Panc1 (cell line): ENCODE measurements at regions not wholly inside any gene's neighbourhood (a gene's known extent, or its start where the extent isn't known, plus 50 kb on each side); places are given as distances from the start of the nearest gene placed in this dataset.

Source experiments
- ATAC-seq: fragments of 200-7000 bp; cut with Tn5 transposase; 2 replicates; pipeline ENCODE4 v1.9.1; 2020; ENCODE audit warnings: mild to moderate bottlenecking, moderate library complexity
- BruUV-seq: library from RNA; stranded (reverse); fragments of 400-500 nt; replicated peaks from 2 replicates; lab custom pipeline; 2021; lab: Mats Ljungman, UMichigan
- CTCF ChIA-PET: fragments of 300-600 bp; sonication (Branson Sonifier 250); formaldehyde crosslinking; loops from one replicate; lab custom pipeline; 2022; ENCODE audit warnings: antibody characterized with exemption; lab: Charles Lee
- POLR2A ChIA-PET: fragments of 300-600 bp; sonication (Branson Sonifier 250); formaldehyde crosslinking; loops from one replicate; lab custom pipeline; 2022; ENCODE audit warnings: antibody characterized with exemption; lab: Charles Lee
- DNase-seq: peaks from one replicate; pipeline ENCODE4 v3.0.0-alpha.2; 2010; ENCODE audit warnings: low read depth, low spot score
- H3K27ac ChIP-seq: 2 replicates; pipeline ENCODE4 v1.5.1; 2011; ENCODE audit warnings: mild to moderate bottlenecking, low read length, inconsistent platforms
- H3K27me3 ChIP-seq: fragments of 200-500 bp; sonication (Bioruptor generic); 2 replicates; pipeline ENCODE4 v1.6.0; 2014; ENCODE audit warnings: low read length, inconsistent platforms; ENCODE audit not compliant: control insufficient read depth, insufficient read depth
- H3K36me3 ChIP-seq: fragments of 200-500 bp; sonication (Bioruptor generic); 2 replicates; pipeline ENCODE4 v1.5.1; 2014; ENCODE audit warnings: inconsistent platforms, mild to moderate bottlenecking, low read length, moderate library complexity; ENCODE audit not compliant: control insufficient read depth, insufficient read depth
- H3K4me1 ChIP-seq: 2 replicates; pipeline ENCODE4 v1.5.1; 2011; ENCODE audit warnings: inconsistent platforms, mild to moderate bottlenecking, low read length, moderate library complexity; ENCODE audit not compliant: control insufficient read depth, insufficient read depth
- H3K4me3 ChIP-seq, 2 experiments: 2 replicates each; pipeline ENCODE4 v1.5.1; 2011 to 2012; ENCODE audit warnings: low read depth in 2 of 2, low read length in 2 of 2, mild to moderate bottlenecking in 2 of 2, inconsistent platforms in 1 of 2, moderate library complexity in 1 of 2
- H3K9me3 ChIP-seq: fragments of 200-500 bp; sonication (Bioruptor generic); 2 replicates; pipeline ENCODE4 v1.5.1; 2014; ENCODE audit warnings: low read depth, mild to moderate bottlenecking, inconsistent platforms, low read length, moderate library complexity; ENCODE audit not compliant: control insufficient read depth, insufficient read depth
- POLR2AphosphoS5 ChIP-seq: IDR thresholded peaks from 2 replicates; pipeline ENCODE4 v1.6.1; 2012; ENCODE audit warnings: mild to moderate bottlenecking, low read depth, low read length, moderate library complexity
- REST ChIP-seq, 2 experiments: IDR thresholded peaks; 2 replicates each; pipeline ENCODE4 v1.6.1; 2011 to 2012; ENCODE audit warnings: low read depth in 2 of 2, control low read depth in 1 of 2, low read length in 1 of 2, mild to moderate bottlenecking in 1 of 2, moderate library complexity in 1 of 2; ENCODE audit not compliant: insufficient read depth in 1 of 2
- SIN3A ChIP-seq: IDR thresholded peaks from 2 replicates; pipeline ENCODE4 v1.6.1; 2012; ENCODE audit warnings: low read depth, mild to moderate bottlenecking, low read length, moderate library complexity, borderline replicate concordance; ENCODE audit not compliant: insufficient read depth
- TCF7L2 ChIP-seq: IDR thresholded peaks from 2 replicates; pipeline ENCODE4 v1.6.1; 2011; ENCODE audit warnings: mild to moderate bottlenecking, low read depth, low read length, inconsistent platforms
- in situ Hi-C: cut with HindIII; loops from 2 replicates; pipeline ENCODE4 v1.10.0; 2016; ENCODE audit warnings: low sequenced_read_pairs, low pct_unique_long_range_greater_than_20kb
- intact Hi-C: fragments of 100-400 bp; cut with micrococcal nuclease; formaldehyde crosslinking; loops from one replicate; pipeline ENCODE4 v1.10.0; 2022; ENCODE audit not compliant: unreplicated experiment
- TF ChIP-seq, protein P1 (sequence below): fragments of 450-650 bp; IDR thresholded peaks from 2 replicates; pipeline ENCODE4 v1.5.1; 2017; ENCODE audit warnings: mild to moderate bottlenecking

DNA sequence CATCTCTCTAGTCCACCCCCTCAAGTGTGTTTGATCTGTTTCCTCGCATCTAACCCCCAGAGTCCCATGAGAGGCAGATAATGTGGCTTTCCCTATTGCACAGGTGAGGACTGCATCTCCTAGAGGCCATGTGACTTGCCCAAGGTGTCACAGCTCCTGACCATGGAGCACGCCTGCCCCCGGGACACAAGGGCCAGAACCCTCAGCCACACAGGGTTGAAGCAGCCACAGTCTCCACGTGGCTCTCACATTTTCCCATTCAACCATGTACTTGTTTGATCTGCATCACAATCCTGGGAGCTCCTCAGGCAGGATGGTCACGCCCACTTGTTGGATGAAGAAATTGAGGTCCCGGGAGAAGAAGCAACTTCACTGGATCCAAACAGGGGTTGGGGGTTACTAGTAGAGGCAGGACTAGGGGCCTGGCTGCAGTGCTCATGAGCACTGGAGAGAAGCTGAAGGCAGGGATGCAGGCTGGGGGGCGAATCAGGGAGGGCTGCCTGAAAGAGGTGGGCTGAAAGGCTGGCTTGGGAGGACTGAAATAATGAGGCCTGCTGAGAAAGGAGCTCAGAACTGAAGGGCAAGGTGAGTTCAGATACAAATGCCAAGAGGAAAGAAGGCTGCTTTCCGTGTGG lies 207.9 kb downstream of the PTPRU start:
- Histone ChIP-seq H3K9me3 (no peaks in the 10 kb centered on the region), H3K36me3 (no peaks in the 10 kb centered on the region), H3K4me3 (no peak overlapping the region), H3K27ac (no peak overlapping the region), H3K4me1 (no peaks in the 10 kb centered on the region), H3K27me3 (peaks cover 15% of the 10 kb centered on the region)
- BruUV-seq = no TSS peak
- DNase-seq (no peak), ATAC-seq (no peak)
- ChIA-PET CTCF (no interaction called here), POLR2A (no interaction called here)
- intact Hi-C loops (no loop called here), in situ Hi-C loops (no loop called here)
- TF ChIP-seq TCF7L2 = no peak
- TF ChIP-seq REST (IDR thresholded peaks at IDR 0.05; ENCODE audit: insufficient read depth in 1 of 2, low read depth in 2 of 2, low read length in 1 of 2) = no peak
- no peak for TF ChIP-seq SIN3A
- no peak for TF ChIP-seq POLR2AphosphoS5
- TF ChIP-seq, protein P1, sequence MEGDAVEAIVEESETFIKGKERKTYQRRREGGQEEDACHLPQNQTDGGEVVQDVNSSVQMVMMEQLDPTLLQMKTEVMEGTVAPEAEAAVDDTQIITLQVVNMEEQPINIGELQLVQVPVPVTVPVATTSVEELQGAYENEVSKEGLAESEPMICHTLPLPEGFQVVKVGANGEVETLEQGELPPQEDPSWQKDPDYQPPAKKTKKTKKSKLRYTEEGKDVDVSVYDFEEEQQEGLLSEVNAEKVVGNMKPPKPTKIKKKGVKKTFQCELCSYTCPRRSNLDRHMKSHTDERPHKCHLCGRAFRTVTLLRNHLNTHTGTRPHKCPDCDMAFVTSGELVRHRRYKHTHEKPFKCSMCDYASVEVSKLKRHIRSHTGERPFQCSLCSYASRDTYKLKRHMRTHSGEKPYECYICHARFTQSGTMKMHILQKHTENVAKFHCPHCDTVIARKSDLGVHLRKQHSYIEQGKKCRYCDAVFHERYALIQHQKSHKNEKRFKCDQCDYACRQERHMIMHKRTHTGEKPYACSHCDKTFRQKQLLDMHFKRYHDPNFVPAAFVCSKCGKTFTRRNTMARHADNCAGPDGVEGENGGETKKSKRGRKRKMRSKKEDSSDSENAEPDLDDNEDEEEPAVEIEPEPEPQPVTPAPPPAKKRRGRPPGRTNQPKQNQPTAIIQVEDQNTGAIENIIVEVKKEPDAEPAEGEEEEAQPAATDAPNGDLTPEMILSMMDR = no peak

GRCh38 chr1:29441916-29442668 lies 205.8 kb downstream of the PTPRU start:
- Histone ChIP-seq H3K36me3 (no peaks in the 10 kb centered on the region), H3K27ac (no peak overlapping the region), H3K4me1 (no peaks in the 10 kb centered on the region), H3K27me3 (peaks cover 17% of the 10 kb centered on the region), H3K9me3 (no peaks in the 10 kb centered on the region), H3K4me3 (no peak overlapping the region)
- no peak for DNase-seq
- POLR2A ChIA-PET = no interaction called here
- intact Hi-C loops (no loop called here), in situ Hi-C loops (no loop called here)
- ATAC-seq = no peak
- CTCF ChIA-PET = no interaction called here
- TF ChIP-seq REST (IDR thresholded peaks at IDR 0.05; ENCODE audit: insufficient read depth in 1 of 2, low read depth in 2 of 2, low read length in 1 of 2) (no peak), SIN3A (no peak), TCF7L2 (no peak), POLR2AphosphoS5 (no peak)
- TF ChIP-seq, protein P1 = no peak
- BruUV-seq = no TSS peak
